LoVo (cell line): ENCODE measurements at regions not wholly inside any gene's neighbourhood (a gene's known extent, or its start where the extent isn't known, plus 50 kb on each side); places are given as distances from the start of the nearest gene placed in this dataset.
"Not testable (repeated sequence)": the region's sequence is repeated elsewhere in the genome, so short reads cannot be mapped to it uniquely, and the experiment has no call there.

ENCODE experiments used
- DNase-seq: peaks from one replicate; pipeline ENCODE4 v3.0.0-alpha.2; 2016; ENCODE audit warnings: low spot score

DNA sequence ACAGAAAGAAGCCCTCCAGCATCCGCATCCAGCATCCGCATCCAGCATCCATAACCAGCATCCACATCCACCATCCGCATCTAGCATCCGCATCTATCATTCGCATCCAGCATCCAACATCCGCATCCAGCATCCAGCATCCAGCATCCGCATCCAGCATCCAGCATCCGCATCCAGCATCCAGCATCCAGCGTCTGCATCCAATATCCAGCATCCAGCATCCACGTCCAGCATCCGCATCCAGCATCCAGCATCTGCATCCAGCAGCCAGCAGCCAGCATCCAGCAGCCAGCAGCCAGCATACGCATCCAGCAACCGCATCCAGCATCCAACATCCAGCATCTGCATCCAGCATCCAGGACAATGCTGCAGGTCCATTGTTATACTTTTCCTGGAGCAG, 671.0 kb upstream of the C16orf82 start:
- DNase-seq: no peak

DNA sequence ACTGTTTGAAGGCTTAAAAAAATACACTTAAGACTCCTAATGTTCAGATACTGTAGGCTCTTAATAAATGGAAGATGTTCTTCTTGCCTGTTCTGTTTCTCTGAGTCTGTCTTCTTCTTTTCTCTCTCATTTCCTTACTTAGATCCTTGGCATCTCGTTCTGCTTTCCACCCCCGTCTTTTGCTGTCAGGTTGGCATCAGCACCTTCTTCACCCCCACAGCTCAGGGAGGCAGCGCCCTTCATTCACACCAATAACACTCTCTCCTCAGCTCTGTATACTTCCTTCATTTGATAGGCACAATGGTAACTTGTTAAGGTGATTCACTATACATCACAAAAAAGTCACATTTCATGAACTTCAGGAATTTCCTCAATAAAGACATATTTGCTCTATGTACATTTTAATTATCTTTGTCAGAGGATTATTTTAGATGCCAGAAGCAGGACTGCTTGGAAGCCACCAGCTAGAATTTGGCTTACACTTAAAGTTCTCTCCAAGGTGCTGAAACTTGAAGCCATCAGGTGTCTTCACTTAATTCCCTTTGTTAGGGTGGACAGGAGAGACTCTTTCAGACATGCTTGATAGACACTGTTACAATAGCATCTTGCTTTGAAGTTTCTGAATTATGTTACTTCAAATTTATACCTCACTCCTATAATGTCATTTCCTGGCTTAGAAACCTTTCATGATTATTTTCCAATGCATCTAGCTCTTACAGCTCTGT, 670.1 kb upstream of the C16orf82 start:
- DNase-seq: no peak

DNA sequence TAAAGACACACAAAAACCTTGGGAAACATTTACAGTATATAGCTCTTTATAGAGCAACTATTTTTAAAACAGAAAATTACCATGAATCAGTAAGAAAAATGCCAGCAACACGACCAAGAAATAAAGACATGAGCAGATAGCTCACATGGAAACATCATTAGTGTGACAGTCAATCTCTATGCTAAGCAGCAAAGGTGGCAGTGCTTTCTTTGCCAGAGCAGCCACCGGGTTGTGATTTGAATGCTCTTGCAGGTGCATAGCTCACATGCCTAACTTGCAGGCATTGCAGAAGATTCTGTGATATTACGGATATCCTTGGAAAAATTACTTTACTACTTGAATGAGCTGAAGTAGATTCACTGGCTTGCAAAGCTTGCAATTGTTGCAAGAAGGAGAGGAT, 652.9 kb upstream of the C16orf82 start:
- no peak for DNase-seq

DNA sequence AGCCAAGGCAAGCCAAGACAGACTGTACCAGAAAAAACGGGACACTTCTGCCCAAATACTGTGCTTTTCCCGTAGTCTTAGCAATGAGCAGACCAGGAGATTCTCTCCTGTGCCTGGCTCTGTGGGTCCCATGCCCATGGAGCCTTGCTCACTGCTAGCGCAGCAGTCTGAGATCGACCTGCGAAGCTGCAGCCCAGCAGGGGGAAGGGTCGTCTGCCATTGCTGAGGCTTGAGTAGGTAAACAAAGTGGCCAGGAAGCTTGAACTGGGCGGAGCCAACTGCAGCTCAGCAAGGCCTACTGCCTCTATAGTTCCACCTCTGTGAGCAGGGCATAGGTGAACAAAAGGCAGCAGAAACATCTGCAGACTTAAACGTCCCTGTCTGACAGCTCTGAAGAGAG, 647.3 kb upstream of the C16orf82 start:
- not testable (repeated sequence) for DNase-seq

DNA sequence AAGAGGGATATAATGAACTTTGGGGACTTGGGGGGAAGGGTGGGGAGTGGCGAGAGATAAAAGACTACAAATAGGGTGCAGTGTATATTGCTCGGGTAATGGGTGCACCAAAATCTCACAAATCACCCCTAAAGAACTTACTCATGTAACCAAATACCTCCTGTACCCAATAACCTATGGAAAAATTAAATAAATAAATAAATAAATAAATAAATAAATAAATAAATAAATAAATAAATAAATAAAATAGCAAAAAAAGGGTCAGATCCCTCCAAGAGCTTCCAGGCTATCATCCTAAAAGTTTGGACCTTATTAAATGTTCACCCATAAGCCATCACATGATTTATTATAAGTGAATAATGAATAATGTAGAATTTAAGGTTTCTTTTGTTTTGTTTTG, 636.1 kb upstream of the C16orf82 start:
- no peak for DNase-seq

DNA sequence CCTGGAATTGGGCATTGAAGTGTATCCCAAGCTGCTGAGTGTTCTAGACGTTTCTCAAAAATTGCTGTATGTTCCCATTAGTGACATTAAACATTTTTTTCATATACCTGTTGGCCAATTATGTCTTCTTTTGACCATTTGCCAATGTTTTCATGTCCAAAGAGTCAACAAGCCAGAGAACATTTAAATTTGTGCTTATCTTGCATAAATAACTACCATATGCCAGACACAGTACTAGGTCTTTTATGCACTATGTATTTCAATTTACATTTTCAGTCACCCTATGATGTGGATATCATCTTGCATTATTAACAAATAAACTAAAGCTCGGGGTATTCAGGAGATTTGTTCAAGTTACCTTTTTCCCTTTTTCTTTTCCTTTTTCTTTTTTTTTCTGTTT, 632.9 kb upstream of the C16orf82 start:
- DNase-seq: no peak

DNA sequence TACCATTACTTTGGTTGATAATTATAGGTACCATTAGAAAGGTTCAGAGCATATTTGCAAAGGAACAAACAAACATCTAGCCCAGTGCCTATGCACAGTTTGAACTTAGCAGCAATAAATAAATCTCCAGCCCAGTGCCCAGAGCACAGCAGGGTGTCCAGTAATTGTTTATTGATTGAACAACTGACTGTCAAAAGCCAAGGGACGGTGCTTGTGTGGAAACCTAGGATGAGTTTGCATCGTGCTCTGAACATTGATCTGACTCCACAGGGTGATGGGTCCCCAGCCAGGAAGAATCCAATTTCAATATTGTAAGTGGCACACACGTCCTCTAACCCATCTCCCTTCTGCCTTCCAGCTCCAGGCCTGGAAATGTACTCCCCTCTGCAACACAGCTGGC, 625.5 kb upstream of the C16orf82 start:
- DNase-seq: no peak

DNA sequence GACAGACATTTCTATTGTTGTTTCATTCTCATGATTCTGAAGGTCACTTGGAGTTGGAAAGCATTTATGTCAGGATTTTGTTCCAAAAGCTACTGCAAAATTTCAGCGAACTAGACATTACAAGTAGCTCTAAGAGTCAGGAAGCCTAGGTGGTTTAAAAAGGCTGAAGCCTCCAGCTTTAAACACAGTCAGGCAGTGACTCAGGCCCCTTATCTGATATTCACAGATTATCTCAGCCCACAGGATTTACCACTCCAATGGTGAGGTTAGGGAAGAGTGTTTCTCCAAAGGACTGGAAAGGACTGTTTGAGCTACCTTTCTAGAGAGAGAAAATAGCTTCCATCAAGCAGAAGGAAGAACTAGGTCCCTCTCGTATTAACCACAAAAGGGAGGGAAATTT, 624.4 kb upstream of the C16orf82 start:
- DNase-seq: no peak

DNA sequence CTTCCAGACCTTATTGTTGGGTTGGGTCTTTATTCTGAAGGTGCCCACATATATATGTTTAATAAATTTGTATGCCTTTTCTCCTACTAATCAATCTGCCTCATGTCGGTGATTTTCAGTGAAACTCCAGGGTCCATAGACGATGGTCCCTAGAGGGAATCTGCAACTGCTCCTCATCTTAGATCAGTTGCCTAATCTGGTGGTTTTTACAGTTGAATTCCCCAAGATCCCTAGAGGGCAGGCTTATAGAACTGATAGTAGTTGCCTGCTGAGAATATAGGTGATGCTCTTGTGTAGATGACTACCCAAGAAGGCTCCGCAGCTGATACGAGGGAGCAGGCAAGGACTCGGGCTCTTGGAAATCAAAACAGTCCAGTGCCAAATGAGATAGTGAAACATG, 619.2 kb upstream of the C16orf82 start:
- no peak for DNase-seq

DNA sequence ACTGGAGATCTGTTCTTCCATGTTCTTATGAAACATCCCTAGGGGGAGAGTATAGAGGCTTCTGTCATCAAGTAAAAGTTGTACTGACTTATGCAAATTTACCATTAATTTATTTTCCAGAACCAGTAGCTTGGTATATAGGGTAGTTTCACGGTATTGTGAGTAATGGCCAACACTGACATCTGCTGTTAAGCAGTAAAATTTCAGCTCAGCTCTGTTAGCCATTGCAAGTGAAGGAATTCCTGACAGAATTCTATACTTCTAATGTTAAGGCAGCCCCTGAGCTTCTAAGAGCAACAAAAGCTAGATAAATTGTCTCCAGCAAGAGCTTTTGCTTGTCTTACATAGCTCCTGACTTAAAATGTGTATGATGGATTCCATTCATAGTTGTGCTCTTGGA, 613.5 kb upstream of the C16orf82 start:
- no peak for DNase-seq

DNA sequence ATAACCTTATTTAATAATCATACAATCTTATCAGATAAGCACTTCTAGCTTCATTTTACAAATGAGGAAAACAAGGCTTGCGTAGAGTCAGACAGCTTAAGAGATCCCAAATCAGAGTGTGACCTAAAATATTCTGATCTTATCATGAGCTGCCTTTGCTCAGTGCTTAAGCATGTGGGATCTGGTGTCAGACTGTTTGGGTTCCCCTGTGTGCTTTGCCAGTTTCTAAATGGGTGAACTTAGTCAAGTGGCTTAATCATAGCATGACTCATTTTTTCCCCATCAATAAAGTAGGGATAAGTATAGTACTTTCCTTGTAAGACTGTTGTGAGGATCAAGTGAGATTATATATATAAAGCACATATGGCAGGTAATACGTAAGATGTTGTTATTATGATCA, 612.6 kb upstream of the C16orf82 start:
- DNase-seq: no peak

DNA sequence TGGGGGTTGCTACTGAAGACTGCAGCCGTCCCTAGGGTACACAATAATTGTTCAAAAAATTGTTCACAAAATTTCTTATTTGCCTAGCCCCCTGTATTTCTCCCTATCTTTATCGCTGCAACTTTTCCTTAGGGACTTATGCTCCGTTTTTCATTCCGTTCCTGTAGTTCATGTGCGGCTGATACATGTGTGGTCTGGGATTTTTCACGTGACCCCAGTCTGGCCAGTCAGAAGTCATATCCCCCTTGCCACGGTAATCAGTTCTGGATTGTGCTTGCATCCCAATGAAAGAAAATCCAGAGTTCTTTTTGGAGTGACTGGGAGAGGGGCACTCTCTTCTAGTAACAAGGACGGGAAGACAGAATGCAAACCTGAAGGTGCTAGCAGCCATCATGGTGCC, 610.7 kb upstream of the C16orf82 start:
- DNase-seq: no peak

DNA sequence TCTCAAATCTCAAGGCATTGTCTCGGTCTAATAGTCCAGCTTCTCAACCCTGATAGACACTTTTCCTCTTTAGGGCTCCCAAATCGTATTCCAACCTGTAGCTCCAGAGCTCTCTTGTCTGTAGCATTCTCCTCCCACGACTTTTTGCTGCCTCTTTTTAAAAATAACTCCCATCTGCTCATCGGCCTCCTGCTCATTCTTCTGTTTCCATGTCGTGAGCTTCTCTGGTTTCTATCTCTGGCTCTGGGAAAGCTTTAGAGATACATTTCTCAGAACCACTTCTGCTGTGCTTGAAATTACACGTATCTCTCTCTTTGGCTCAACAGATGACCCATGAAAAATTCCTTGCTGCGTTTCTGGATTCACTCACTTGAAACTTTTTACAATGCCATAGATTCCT, 609.6 kb upstream of the C16orf82 start:
- no peak for DNase-seq

DNA sequence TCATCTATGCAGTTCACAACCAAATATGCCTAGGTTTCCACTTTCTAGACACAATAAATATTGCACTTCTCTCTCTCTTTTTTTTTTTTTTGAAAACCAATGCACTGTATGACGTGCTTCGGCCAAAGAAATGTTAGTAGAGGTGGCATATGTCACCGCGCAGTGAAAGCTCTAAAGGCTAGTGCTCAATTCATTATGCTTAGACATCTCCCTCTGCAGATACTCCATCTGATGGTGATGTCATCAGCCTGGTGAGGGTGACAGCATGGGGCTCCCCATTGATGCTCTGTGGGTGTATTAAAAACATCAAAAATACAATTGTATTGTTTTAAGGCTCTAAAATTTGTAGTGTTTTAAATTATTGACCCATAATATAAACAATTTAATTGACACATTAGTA, 608.8 kb upstream of the C16orf82 start:
- DNase-seq: no peak

DNA sequence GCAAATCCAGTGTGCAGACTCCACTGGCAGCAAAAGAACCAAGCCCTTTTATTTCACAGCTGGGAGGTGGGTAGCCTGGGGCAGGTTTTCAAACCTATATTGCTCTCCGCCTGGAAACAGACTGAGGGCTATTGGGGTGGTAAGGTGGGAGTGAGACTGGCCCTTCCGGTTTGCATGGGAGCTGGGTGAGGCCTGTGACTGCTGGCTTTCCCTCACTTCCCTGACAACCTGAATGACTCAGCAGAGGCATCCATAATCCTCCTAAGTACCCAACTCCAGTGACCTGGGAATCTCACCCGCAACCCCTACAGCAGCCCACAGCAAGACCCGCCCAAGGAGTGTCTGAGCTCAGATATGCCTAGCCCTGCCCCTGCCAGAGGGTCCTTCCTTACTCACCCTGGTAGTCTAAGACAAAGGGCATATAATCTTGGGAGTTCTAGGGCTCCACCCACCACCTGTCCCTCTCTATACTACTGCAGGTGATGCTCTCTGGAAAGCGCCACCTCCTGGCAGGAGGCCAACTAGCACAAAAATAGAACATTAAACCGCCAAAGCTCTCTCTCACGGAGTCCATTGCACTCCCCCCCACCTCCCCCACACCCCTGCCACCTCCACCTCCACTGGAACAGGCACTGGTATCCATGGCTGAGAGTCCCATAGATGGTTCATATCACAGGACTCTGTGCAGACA, 602.0 kb upstream of the C16orf82 start:
- DNase-seq: no peak

DNA sequence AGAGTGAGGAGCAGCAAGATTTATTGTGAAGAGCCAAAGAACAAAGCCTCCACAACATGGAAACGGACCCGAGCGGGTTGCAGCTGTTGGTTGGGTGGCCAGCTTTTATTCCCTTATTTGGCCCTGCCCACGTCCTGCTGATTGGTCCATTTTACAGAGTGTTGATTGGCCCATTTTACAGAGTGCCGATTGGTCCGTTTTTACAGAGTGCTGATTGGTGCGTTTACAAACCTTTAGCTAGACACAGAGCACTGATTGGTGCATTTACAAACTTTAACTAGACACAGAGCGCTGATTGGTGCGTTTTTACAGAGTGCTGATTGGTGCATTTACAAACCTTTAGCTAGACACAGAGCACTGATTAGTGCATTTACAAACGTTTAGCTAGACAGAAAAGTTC, 592.3 kb upstream of the C16orf82 start:
- not testable (repeated sequence) for DNase-seq

DNA sequence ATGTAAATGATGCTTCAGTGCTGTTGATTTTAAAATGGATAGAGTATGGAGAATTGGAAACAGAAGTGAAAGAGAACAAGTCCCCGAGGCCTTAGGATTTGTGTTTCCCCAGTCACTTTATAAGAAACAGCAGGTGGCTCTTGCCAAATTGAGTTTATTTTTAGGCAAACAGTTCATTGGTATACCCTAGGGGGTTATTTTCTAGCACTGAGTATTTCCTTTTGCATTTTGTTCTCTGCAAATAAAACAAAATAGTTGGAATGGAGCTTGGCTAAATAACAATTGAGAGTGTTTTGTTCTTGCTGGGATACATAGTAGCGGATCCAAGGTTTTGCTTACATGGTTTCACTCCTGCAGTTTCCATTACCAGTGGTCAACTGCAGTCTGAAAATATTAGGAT, 591.1 kb upstream of the C16orf82 start:
- no peak for DNase-seq

DNA sequence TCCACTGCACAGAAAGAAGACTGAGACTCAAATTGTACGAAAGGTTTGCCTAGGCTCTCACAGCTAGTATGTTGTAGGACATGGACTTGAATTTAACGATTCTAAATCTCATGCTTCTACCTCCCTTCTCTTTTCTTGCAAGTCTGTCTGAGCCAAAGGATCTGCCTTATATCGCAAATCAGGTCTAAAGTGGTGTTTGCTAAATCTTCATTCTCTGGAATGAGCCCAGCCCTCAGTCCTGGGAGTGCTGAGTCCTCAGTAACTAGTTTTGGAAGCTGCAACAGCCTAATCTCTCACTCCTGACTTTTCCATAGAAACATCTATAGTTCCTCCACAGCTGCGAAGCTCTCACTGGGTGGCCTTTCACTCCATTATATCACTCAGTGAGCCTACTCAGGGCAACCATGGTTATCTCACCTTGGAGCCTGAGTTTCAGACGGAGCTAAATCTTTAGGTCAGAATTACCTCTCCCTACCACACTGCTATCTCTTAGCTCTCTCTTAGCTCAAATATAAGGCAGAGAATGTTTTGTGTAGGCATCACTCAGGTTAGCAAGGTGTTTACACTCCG, 575.5 kb upstream of the C16orf82 start:
- DNase-seq: no peak

DNA sequence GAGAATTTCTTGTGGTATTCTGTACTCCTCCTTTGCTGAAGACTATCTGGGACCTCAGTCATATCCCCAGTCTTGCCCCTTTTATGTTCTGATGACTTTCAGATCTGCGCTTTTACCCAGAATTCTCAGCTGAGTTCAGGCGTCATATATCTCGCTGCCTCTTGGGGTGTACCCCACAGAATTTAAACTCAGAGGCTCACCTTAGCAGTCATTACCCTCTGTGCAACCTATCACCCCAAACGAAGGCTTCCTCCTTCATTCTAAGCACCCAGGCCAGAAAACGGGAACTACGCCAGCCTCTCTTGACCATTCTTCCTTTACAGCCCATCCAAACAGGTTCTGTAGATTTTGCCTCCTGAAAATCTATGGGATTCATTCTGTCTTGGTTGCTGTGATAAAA, 574.8 kb upstream of the C16orf82 start:
- DNase-seq: no peak

DNA sequence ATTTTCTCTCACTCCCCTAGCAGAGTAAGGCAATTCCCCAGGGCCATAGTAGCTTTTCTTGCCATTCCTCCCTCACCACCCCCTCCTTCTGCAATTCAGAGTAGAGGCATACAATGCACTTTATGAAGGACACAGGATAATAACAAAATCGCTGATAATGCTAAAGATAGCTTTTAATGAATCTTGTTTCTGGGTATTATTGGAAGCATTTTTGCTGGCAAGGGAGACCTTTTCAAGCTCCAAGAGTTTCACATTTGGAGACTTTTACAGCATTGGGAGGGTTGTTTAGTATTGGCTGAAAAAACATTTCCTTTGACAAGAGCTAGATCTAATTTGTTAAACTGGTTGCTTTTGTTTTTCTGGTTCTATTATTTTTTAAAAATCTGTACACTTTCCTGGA, 573.0 kb upstream of the C16orf82 start:
- no peak for DNase-seq

DNA sequence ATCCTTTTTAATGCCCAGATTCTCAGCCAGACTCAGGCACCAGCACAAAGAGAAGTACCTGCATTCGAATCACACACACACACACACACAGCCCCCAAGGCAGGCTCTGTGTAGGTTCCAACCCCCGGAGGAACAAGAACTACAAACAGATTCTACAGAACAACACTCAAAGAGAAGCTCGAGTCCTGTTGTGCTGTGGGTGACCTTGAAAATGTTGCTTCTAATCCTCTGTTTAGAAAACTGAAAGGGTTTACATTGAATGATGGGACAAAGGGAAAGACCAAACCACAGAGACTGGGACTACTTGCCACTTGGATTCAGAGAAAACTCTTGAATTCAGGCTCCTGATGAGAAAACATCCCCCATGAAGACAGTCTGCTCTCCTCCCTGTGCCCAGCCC, 568.8 kb upstream of the C16orf82 start:
- no peak for DNase-seq

DNA sequence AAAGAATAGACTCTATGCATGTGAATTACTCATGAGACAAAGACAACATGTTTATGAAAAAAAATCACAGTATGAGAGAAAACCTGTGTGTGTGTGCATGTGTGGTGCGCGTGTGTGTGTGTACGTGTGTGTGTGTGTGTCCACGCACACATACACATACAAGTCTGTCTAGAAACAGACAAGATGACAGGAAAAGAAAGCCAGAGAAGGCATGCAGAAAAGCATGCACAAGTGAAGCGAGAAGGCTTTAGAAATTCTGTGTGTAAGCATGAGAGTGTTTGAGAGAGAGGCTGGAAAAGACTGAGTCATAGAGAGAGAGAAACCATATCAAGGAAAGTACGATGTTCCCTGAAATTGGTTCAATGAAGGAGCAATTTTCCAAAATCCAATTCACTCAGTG, 566.4 kb upstream of the C16orf82 start:
- no peak for DNase-seq

DNA sequence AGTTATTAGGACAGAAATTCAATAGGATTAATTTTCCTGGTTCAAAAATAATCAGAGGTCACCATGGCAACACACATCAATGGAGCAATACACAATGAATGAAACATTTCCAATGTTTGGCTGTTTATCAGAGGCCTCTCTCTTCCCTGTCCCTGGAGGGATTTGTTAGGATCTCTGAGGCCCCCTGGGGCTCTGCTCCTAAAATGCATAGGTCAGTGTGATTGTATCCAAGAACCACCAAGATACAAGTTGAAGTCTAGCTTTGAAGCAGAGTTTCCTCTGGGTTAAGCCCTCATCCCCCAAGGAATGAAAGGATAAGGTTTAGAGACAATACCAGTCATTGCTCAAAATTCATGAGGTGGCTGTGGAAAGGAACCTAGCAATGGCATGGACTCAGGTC, 561.2 kb upstream of the C16orf82 start:
- no peak for DNase-seq

DNA sequence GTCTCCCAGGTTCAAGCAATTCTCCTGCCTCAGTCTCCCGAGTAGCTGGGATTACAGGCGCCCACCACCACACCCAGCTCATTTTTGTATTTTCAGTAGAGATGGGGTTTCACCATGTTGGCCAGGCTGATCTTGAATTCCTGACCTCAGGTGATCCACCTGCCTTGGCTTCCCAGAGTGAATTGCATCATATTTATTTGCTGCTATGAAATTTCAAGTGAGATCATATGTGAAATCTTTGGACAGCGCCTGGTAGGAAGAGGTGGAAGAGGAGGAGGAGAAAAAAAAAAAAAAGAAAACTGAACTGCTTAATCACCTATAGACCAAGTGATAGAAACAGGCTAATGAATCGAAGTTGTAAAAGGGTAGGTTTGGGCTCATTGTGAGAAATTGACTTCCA, 557.8 kb upstream of the C16orf82 start:
- not testable (repeated sequence) for DNase-seq
